NB4 (cell line): ENCODE measurements at regions not wholly inside any gene's neighbourhood (a gene's known extent, or its start where the extent isn't known, plus 50 kb on each side); places are given as distances from the start of the nearest gene placed in this dataset.

Source experiments
- DNase-seq: peaks from one replicate; pipeline ENCODE4 v3.0.0; 2010; ENCODE audit warnings: low read depth
- H3K4me3 ChIP-seq: one replicate; pipeline ENCODE4 v1.5.1; 2011; ENCODE audit warnings: mild to moderate bottlenecking, low read depth, low read length, moderate library complexity
- CTCF ChIP-seq: IDR thresholded peaks from one replicate; pipeline ENCODE4 v1.5.1; 2012; ENCODE audit warnings: low read depth, low read length
- MYC ChIP-seq: IDR thresholded peaks from 2 replicates; pipeline ENCODE4 v1.6.1; 2011; ENCODE audit warnings: low read depth, low read length
- POLR2A ChIP-seq: IDR thresholded peaks from 2 replicates; pipeline ENCODE4 v1.6.1; 2011; ENCODE audit warnings: mild to moderate bottlenecking; ENCODE audit not compliant: insufficient read length; ENCODE audit errors: extremely low read depth
- TF ChIP-seq, protein P1 (sequence below): IDR thresholded peaks from 2 replicates; pipeline ENCODE4 v1.6.1; 2011; ENCODE audit warnings: low read depth, low read length

- H3K4me3 ChIP-seq: no peak overlapping the region
- TF ChIP-seq MYC: no peak
- no peak for DNase-seq
These were observed 62.2 kb upstream of the ATP5PO start for GRCh38 chr21:33977721-33978369.

DNA sequence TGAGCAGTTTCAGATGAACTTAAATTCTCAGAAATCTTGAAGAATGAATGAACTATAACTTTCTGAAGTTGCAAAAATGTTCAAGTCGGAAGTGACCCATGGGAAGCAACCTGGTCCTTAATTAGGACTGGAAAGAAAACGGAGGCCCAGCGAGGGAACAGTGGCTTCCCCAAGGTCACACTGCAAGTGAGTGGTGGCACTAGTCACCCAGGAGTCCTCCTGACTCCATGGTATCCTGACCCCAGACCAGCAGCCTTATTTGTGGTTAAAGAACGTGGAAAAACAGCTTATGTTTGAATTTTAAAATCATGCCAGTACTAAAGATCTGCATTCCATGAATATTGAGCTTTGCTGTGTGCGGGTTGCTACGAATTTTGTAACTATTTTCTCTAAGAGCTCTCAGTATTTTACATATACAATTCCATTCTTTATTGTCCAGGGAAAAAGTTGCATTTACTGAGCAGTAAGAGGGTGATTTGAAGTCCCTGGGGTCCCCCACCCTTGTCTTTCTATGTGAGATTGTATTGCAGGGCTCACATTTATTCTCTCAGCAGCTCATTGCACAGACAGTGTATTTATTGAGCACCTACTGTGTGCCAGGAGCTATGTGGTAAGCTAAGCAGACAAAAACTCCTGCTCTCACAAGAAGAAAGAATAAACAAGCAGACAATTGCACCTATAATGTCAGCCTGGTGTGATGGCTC, 61.6 kb upstream of the ATP5PO start:
- TF ChIP-seq MYC (no peak), CTCF (no peak), POLR2A (no peak)
- TF ChIP-seq, protein P1, sequence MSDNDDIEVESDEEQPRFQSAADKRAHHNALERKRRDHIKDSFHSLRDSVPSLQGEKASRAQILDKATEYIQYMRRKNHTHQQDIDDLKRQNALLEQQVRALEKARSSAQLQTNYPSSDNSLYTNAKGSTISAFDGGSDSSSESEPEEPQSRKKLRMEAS: no peak
- DNase-seq: no peak
- H3K4me3 ChIP-seq: peak overlapping the region; percentile 30

DNA sequence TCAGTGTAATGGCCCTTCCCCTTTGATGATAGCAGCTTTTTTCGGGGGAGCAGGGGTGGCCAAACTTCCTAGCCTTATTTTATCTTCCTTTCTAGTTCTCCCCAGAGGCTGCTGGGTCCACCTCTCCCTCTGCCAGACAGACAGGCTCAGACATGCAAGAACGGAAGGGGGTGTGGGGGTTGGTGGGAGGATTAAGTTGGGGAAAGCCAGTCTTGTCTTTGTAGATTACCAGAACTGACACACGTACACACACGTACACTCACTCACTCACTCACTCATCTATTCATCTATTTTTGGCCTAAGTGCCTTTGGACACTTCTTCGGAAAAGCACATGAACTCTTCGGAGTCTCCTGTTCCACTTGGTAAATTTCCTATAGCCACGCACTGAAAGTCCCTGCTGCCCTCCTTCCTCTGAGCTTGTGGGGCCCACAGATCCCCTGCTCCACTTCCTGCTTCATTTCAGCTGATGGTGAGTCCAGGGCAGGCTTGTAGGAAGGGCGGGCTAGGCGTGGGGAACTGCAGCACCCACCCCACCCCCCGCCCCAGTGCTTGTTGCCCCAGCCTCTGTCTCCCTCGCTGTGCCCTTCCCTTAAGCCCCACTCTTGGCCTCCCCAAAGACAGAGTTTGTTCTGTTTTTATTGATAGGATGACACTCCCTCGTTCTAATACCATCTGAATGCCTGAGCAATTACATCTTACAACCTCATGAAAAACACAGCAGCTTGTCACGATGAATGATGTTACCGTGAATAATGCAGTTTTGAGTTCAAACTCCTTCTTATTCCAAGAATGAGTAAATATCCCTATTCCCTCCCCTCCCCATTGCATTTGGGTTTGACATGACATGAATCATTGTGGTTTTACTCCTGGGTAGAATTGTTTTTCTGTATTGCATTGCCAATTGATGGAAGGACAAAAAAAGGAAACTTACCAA, 60.7 kb upstream of the ATP5PO start:
- H3K4me3 ChIP-seq: peak overlapping the region; percentile 55
- DNase-seq: peak; percentile 88
- TF ChIP-seq, protein P1: no peak; the same call in none of the 2 replicates
- TF ChIP-seq MYC (no peak; the same call in 1 of the 2 replicates), POLR2A (no peak), CTCF (no peak)

- DNase-seq: peak; percentile 92
- TF ChIP-seq MYC (no peak), POLR2A (no peak)
- TF ChIP-seq, protein P1: 0 out of 2 replicates have a peak, but pooled peaks have one; percentile 29
These were observed 60.0 kb upstream of the ATP5PO start for GRCh38 chr21:33975548-33976081.

DNA sequence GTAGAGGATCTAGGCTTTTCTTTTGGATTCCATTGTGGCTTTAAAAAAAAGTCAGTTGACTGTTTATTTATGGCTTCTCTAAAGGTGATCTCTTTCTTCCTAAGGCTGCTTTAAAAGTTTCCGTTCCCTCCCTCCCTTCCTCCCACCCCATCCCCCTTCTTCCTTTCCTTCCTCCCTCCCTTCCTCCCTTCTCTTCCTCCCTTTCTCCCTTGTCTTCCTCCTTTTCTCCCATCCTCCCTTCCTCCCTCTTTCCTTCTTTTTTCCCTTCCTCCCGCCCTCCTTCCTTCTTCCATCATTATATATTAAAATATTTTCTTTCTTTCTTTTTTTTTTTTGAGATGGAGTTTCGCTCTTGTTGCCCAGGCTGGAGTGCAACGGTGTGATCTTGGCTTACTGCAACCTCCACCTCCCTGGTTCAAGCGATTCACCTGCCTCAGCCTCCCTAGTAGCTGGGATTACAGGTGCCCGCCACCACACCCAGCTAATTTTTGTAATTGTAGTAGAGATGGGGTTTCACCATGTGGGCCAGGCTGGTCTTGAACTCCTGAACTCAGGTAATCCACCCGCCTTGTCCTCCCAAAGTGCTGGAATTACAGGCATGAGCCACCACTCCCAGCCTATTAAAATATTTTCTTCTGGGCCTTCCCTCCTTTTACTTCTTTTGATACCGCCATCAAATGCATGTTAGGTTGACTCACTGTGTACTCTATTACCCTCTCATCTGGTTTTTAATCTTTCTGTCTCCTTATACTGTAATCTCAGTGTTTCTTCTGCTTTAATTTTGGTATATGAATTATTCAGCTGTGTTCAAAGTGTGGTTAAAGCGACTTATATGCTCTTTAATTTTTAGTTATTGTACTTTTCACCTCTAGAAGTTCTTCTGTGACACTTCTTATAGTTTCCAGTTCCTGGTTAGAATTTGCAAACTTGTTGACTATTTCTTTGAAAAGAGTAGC, 59.2 kb upstream of the ATP5PO start:
- no peak for DNase-seq
- no peak for TF ChIP-seq CTCF
- TF ChIP-seq POLR2A: no peak
- TF ChIP-seq, protein P1: no peak
- no peak for TF ChIP-seq MYC
- H3K4me3 ChIP-seq: no peak overlapping the region

More at GRCh38 chr21:33975548-33976081, 60.0 kb upstream of the ATP5PO start:
- peak overlapping the region; percentile 55 for H3K4me3 ChIP-seq

DNA sequence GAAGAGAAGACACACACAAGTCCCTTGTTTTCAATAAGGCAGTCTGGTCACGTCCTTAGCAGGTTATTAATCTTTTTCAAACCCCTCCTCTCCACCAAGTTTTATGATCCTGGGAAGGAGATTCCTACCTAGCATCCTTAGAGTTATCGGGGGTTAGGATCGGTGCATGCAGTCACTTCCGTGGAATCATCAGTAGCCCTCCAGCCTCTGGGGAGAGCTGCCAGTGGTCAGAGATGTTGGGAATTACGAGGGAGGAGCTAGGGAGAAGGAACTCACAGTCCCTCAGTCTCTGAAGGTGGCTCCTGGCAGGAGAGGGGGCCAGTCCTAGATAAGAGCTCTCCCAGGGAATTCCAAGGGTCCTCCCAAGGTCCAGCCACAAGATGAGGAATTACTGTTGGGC, 57.7 kb upstream of the ATP5PO start:
- DNase-seq: no peak
- TF ChIP-seq POLR2A: no peak
- no peak for TF ChIP-seq CTCF
- TF ChIP-seq, protein P1: no peak
- no peak for TF ChIP-seq MYC
- H3K4me3 ChIP-seq: no peak overlapping the region
